Karpas-422 (cell line): ENCODE measurements at regions not wholly inside any gene's neighbourhood (a gene's known extent, or its start where the extent isn't known, plus 50 kb on each side); places are given as distances from the start of the nearest gene placed in this dataset.

Experiments used
- DNase-seq: peaks from one replicate; pipeline ENCODE4 v3.0.0-alpha.2; 2015
- H2AFZ ChIP-seq: fragments of 200-600 bp; sonication (generic); 2 replicates; pipeline ENCODE4 v1.6.1; 2014; ENCODE audit warnings: antibody characterized with exemption, low read length, mixed read lengths
- H3K27ac ChIP-seq: fragments of 200-600 bp; sonication (generic); 2 replicates; pipeline ENCODE4 v1.5.1; 2014; ENCODE audit warnings: mild to moderate bottlenecking, low read length, moderate library complexity
- H3K27me3 ChIP-seq: fragments of 200-600 bp; sonication (generic); 2 replicates; pipeline ENCODE4 v1.6.1; 2014; ENCODE audit warnings: low read length, mixed read lengths
- H3K36me3 ChIP-seq: fragments of 200-600 bp; sonication (generic); 2 replicates; pipeline ENCODE4 v1.6.1; 2014; ENCODE audit warnings: low read length, mixed read lengths; ENCODE audit not compliant: insufficient read depth
- H3K4me1 ChIP-seq: fragments of 200-600 bp; sonication (generic); 2 replicates; pipeline ENCODE4 v1.6.1; 2014; ENCODE audit warnings: mild to moderate bottlenecking, low read length, mixed read lengths
- H3K4me2 ChIP-seq: fragments of 200-600 bp; sonication (generic); 2 replicates; pipeline ENCODE4 v1.6.1; 2014; ENCODE audit warnings: low read length, low read depth, mild to moderate bottlenecking; ENCODE audit not compliant: poor library complexity, severe bottlenecking
- H3K4me3 ChIP-seq: fragments of 200-600 bp; sonication (generic); 2 replicates; pipeline ENCODE4 v1.5.1; 2014; ENCODE audit warnings: mild to moderate bottlenecking, antibody characterized with exemption, low read length, mixed read lengths
- H3K79me2 ChIP-seq: fragments of 200-600 bp; sonication (generic); 2 replicates; pipeline ENCODE4 v1.6.1; 2014; ENCODE audit warnings: mild to moderate bottlenecking, low read length, mixed read lengths
- H3K9ac ChIP-seq: fragments of 200-600 bp; sonication (generic); 2 replicates; pipeline ENCODE4 v1.6.0; 2014; ENCODE audit warnings: low read length
- H3K9me2 ChIP-seq: fragments of 200-600 bp; sonication (generic), shearing (Covaris generic); replicated peaks from 2 replicates; pipeline ENCODE4 v1.6.0; 2014; ENCODE audit warnings: mild to moderate bottlenecking, low read length, moderate library complexity; ENCODE audit not compliant: insufficient read depth
- H3K9me3 ChIP-seq: fragments of 300-700, 200-600 bp; sonication (generic); 2 replicates; pipeline ENCODE4 v1.6.1; 2014; ENCODE audit warnings: low read length, mixed read lengths
- H4K20me1 ChIP-seq: fragments of 200-600 bp; sonication (generic); 2 replicates; pipeline ENCODE4 v1.6.1; 2014; ENCODE audit warnings: mild to moderate bottlenecking, antibody characterized with exemption, low read length, low read depth; ENCODE audit not compliant: insufficient read depth

DNA sequence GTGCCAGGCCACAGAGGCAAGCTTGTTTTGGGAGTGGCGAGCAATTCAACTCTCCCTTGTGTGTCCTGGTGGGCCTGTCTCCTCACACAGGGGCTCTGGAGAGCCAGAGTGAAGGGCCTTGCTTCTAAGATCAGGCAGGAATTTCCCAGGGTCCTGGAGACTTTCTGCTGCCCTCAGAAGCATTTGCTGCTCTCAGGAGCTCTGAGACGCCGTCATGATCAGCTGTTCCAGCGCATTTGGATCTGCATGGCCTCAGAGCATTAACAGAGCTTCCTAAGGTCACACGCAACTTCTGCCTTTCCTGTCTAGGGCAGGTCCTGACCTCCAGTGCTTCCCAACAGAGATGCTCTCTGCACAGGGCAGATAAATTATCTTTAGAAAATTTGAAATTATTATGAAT lies 52.2 kb upstream of the C10orf90 start:
- H3K4me1 ChIP-seq: no peaks in the 10 kb centered on the region

DNA sequence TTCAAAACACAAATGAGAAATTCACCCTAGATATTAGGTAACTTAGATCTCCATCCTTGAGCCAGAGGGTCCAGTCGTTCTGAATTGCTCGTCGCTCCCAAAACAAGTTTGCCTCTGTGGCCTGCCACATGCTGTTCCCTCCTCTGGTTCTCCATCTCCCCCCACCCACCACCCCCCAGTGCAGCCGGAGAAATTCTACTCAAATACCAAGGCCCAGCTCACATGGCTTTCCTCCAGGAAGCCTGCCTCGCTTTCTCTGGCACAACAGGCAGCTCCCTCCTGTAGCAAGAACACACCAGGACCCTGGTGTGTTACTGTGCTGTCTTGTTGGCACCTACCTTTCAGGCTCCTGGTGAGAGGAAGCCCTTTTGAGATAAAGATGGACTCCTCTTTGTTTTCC lies 52.7 kb upstream of the C10orf90 start:
- no peaks in the 10 kb centered on the region for H3K4me1 ChIP-seq
- H3K4me3 ChIP-seq: no peak overlapping the region
- H3K27ac ChIP-seq: no peak overlapping the region
- no peaks in the 10 kb centered on the region for H3K79me2 ChIP-seq
- no peak for DNase-seq
- H3K36me3 ChIP-seq: no peaks in the 10 kb centered on the region
- H2AFZ ChIP-seq: no peak overlapping the region
- no peaks in the 10 kb centered on the region for H3K27me3 ChIP-seq
- H3K9me2 ChIP-seq: no peaks in the 10 kb centered on the region
- H3K9me3 ChIP-seq: no peaks in the 10 kb centered on the region
- no peak overlapping the region for H3K9ac ChIP-seq
- H4K20me1 ChIP-seq: no peaks in the 10 kb centered on the region
- H3K4me2 ChIP-seq: no peak overlapping the region

More for the DNA sequence above, 52.2 kb upstream of the C10orf90 start:
- Histone ChIP-seq H4K20me1 (no peaks in the 10 kb centered on the region), H2AFZ (no peak overlapping the region), H3K9ac (no peak overlapping the region), H3K79me2 (no peaks in the 10 kb centered on the region), H3K4me3 (no peak overlapping the region), H3K27ac (no peak overlapping the region), H3K9me2 (no peaks in the 10 kb centered on the region), H3K27me3 (no peaks in the 10 kb centered on the region), H3K9me3 (no peaks in the 10 kb centered on the region), H3K36me3 (no peaks in the 10 kb centered on the region), H3K4me2 (no peak overlapping the region)
- no peak for DNase-seq

- H3K27me3 ChIP-seq: no peaks in the 10 kb centered on the region
- no peaks in the 10 kb centered on the region for H4K20me1 ChIP-seq
- no peak overlapping the region for H3K27ac ChIP-seq
- H3K9me2 ChIP-seq: no peaks in the 10 kb centered on the region
- H3K4me3 ChIP-seq: no peak overlapping the region
- H3K4me1 ChIP-seq: no peaks in the 10 kb centered on the region
- H3K9ac ChIP-seq: no peak overlapping the region
- H3K36me3 ChIP-seq: no peaks in the 10 kb centered on the region
- DNase-seq: no peak
- H3K79me2 ChIP-seq: no peaks in the 10 kb centered on the region
- H3K4me2 ChIP-seq: no peak overlapping the region
- H2AFZ ChIP-seq: no peak overlapping the region
- H3K9me3 ChIP-seq: no peaks in the 10 kb centered on the region
These were observed 58.9 kb upstream of the C10orf90 start for GRCh38 chr10:126729314-126729870.

- Histone ChIP-seq H3K9me3 (no peaks in the 10 kb centered on the region), H3K4me2 (no peak overlapping the region), H2AFZ (no peak overlapping the region), H3K9me2 (no peaks in the 10 kb centered on the region), H3K27me3 (no peaks in the 10 kb centered on the region), H3K79me2 (no peaks in the 10 kb centered on the region), H4K20me1 (no peaks in the 10 kb centered on the region), H3K27ac (no peak overlapping the region), H3K4me3 (no peak overlapping the region), H3K36me3 (no peaks in the 10 kb centered on the region), H3K9ac (no peak overlapping the region), H3K4me1 (no peaks in the 10 kb centered on the region)
- no peak for DNase-seq
These were observed 60.5 kb upstream of the C10orf90 start for GRCh38 chr10:126730856-126731609.

DNA sequence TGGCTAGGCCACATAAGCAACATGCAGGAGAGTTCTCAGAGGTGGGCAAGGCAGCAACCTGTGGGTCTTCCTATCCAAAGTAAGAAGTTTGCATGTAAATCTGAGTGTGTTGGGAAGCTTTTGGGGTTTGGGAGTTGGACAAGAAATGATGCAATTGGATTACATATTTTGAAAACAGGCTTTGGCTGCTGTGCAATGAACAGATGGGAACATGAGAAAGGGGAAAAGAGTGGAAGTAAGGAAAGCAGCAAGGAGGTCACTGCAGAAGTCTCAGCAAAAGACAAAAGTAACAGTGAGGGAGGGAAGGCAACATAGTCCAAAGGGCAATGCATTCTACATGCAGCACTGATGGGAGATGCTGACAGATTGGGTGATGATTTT lies 61.1 kb upstream of the C10orf90 start:
- H3K9ac ChIP-seq: no peak overlapping the region
- no peaks in the 10 kb centered on the region for H3K4me1 ChIP-seq
- no peak overlapping the region for H3K4me3 ChIP-seq
- DNase-seq: no peak
- H2AFZ ChIP-seq: no peak overlapping the region
- no peak overlapping the region for H3K27ac ChIP-seq
- no peaks in the 10 kb centered on the region for H3K9me3 ChIP-seq
- no peaks in the 10 kb centered on the region for H3K79me2 ChIP-seq
- no peaks in the 10 kb centered on the region for H3K27me3 ChIP-seq
- no peaks in the 10 kb centered on the region for H3K36me3 ChIP-seq
- no peaks in the 10 kb centered on the region for H3K9me2 ChIP-seq
- no peak overlapping the region for H3K4me2 ChIP-seq
- no peaks in the 10 kb centered on the region for H4K20me1 ChIP-seq

DNA sequence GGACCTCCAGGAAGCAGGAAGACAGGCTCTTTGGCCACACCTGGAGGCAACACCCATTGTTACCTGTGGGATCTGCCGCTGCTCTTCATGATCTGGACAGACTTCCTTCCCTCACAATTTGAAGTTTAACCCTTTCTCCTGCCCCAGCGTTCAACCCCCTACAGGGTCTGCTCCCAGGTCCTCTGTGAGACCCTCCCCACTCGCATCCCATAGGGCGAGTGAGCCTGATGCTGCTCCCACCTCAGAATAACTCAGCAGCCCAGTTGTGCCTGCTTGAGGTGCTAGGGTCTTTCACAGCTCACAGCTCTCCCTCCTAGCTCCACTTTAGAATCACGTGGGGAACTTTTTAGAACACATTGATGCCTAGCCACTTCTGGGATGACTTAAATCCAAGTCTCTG lies 61.8 kb upstream of the C10orf90 start:
- no peak overlapping the region for H3K4me2 ChIP-seq
- no peaks in the 10 kb centered on the region for H3K36me3 ChIP-seq
- no peaks in the 10 kb centered on the region for H3K9me2 ChIP-seq
- H3K79me2 ChIP-seq: no peaks in the 10 kb centered on the region
- H3K27ac ChIP-seq: no peak overlapping the region
- no peaks in the 10 kb centered on the region for H3K9me3 ChIP-seq
- H3K4me3 ChIP-seq: no peak overlapping the region
- H3K27me3 ChIP-seq: no peaks in the 10 kb centered on the region
- no peaks in the 10 kb centered on the region for H4K20me1 ChIP-seq
- no peak overlapping the region for H2AFZ ChIP-seq
- DNase-seq: no peak
- H3K9ac ChIP-seq: no peak overlapping the region
- H3K4me1 ChIP-seq: no peaks in the 10 kb centered on the region

DNA sequence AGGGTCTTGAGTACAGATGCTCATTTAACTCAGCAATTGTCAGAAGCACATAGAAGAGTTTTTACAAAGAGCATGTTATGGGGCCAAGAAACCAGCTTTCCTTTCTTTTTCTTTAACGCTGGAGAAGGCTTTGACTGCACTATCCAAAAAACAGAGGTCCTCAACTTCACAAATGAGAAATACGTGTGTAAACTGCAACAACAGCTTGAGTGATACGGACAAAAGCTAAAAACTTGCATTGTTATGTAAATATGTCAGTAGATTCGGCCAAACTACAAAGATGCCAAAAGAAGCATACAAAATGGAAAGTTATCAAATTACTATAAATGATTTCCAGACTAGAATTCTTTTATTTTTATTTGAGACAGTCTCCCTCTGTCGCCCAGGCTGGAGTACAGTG lies 62.4 kb upstream of the C10orf90 start:
- H3K9ac ChIP-seq: no peak overlapping the region
- H2AFZ ChIP-seq: no peak overlapping the region
- DNase-seq: no peak
- H3K4me3 ChIP-seq: no peak overlapping the region
- no peaks in the 10 kb centered on the region for H3K9me3 ChIP-seq
- H3K79me2 ChIP-seq: no peaks in the 10 kb centered on the region
- H3K4me2 ChIP-seq: no peak overlapping the region
- no peaks in the 10 kb centered on the region for H3K4me1 ChIP-seq
- H3K9me2 ChIP-seq: no peaks in the 10 kb centered on the region
- no peaks in the 10 kb centered on the region for H3K27me3 ChIP-seq
- H3K36me3 ChIP-seq: no peaks in the 10 kb centered on the region
- H3K27ac ChIP-seq: no peak overlapping the region
- H4K20me1 ChIP-seq: no peaks in the 10 kb centered on the region

DNA sequence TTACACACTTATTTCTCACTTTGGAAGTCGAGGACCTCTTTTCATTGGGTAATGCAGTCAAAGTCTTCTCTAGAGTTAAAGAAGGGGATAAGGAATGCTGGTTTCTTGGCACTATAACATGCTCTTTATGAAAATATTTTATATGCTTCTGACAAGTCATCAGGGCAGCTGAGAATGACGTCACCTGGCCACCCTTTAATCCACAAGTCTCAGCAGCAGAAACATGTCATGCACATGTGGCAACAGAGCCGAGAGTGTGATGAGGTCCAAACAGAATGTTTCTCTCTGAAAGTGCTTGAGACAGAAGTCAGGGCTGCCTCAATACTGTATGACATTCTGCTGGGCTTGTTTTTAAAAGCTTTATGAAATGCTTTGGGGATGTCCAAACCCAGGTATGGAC lies 63.5 kb upstream of the C10orf90 start:
- no peak overlapping the region for H3K4me3 ChIP-seq
- H3K27ac ChIP-seq: no peak overlapping the region
- no peak for DNase-seq
- H3K9me2 ChIP-seq: no peaks in the 10 kb centered on the region
- no peak overlapping the region for H3K4me2 ChIP-seq
- no peaks in the 10 kb centered on the region for H4K20me1 ChIP-seq
- no peaks in the 10 kb centered on the region for H3K27me3 ChIP-seq
- H3K79me2 ChIP-seq: no peaks in the 10 kb centered on the region
- no peaks in the 10 kb centered on the region for H3K9me3 ChIP-seq
- H3K4me1 ChIP-seq: no peaks in the 10 kb centered on the region
- H2AFZ ChIP-seq: no peak overlapping the region
- no peak overlapping the region for H3K9ac ChIP-seq
- H3K36me3 ChIP-seq: no peaks in the 10 kb centered on the region
